ENCODE measurements at regions not wholly inside any gene's neighbourhood (a gene's known extent, or its start where the extent isn't known, plus 50 kb on each side); places are given as distances from the start of the nearest gene placed in this dataset.

DNA sequence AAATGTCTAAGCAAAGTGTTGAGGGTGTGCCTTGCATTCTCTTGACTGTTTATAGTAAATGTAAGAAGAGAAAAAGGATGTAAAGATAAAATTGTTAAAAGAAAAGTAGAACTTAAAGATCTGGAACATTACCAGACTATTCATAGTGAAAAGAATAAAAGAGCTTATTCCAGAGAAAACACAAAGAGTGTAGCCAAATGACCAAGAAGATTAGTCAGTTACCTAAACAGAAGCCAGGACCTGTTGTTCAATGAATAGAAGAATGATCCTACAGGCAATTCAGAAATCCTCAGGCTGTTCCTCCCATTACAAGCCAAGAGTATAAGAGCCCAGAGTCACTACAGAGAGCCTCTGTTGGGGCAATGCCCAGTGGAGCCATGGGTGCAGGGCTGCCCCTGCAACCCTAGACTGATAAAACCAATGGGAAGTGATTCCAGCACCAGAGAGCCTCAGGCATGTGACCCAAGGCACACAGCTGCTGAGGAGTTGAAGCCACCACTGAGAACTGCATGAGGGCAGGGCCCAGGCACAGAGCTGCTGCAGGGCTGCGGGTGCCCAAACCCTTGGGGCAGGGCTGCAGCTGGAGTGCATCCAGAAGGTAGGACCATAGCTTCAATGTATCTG is 91.1 kb upstream of the SLC38A4 start:
- Mint-ChIP-seq H3K36me3 (ENCODE audit: insufficient read depth, unreplicated experiment) (no peaks in the 10 kb centered on the region), H3K4me1 (ENCODE audit: low read depth, unreplicated experiment) (no peaks in the 10 kb centered on the region), H3K27ac (ENCODE audit: unreplicated experiment) (no peak overlapping the region), H3K4me3 (ENCODE audit: unreplicated experiment) (no peak overlapping the region), H3K9me3 (ENCODE audit: unreplicated experiment) (peaks cover 9% of the 10 kb centered on the region), H3K27me3 (ENCODE audit: insufficient read depth, unreplicated experiment) (no peaks in the 10 kb centered on the region)
- Histone ChIP-seq H3K27me3 (replicated peaks; ENCODE audit: control insufficient read depth, insufficient read depth, low read length) (no peaks in the 10 kb centered on the region), H3K9me3 (peaks cover 5% of the 10 kb centered on the region), H3K4me1 (0 out of 2 replicates have a peak, but pooled peaks cover 5% of the 10 kb centered on the region), H3K4me3 (ENCODE audit: low read depth, low read length) (no peak overlapping the region), H3K36me3 (ENCODE audit: control insufficient read depth, insufficient read depth, low read length) (no peaks in the 10 kb centered on the region)
- BruUV-seq (replicated peaks), result no TSS peak
- no peak for DNase-seq
- POLR2A ChIA-PET, result no interaction called here
- CTCF ChIA-PET, result no interaction called here
- TF ChIP-seq, protein P1, sequence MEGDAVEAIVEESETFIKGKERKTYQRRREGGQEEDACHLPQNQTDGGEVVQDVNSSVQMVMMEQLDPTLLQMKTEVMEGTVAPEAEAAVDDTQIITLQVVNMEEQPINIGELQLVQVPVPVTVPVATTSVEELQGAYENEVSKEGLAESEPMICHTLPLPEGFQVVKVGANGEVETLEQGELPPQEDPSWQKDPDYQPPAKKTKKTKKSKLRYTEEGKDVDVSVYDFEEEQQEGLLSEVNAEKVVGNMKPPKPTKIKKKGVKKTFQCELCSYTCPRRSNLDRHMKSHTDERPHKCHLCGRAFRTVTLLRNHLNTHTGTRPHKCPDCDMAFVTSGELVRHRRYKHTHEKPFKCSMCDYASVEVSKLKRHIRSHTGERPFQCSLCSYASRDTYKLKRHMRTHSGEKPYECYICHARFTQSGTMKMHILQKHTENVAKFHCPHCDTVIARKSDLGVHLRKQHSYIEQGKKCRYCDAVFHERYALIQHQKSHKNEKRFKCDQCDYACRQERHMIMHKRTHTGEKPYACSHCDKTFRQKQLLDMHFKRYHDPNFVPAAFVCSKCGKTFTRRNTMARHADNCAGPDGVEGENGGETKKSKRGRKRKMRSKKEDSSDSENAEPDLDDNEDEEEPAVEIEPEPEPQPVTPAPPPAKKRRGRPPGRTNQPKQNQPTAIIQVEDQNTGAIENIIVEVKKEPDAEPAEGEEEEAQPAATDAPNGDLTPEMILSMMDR (IDR thresholded peaks at IDR 0.05; ENCODE audit: insufficient read depth in 1 of 2, low read depth in 1 of 2, low read length in 1 of 2, severe bottlenecking in 1 of 2, unreplicated experiment in 1 of 2), result no peak
- intact Hi-C loops (cut with micrococcal nuclease; ENCODE audit: unreplicated experiment), result no loop called here

DNA sequence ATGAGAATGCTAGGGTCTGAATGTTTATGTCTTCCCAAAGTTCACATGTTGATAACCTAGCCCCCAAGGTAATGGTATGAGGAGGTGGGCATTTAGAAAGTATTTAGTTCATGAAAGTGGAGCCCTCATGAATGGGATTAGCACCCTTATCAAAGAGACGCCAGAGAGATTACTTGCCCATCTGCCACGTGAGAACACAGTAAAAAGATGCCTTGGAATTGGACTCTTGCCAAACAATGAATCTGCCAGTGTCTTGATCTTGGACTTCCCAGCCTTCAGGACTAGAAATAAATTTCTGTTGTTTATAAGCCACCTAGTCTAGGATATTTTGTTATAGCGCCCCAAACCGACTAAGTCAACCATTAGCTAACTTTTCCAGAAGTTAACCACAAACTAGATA is 92.0 kb upstream of the SLC38A4 start:
- CTCF ChIA-PET, result no interaction called here
- Mint-ChIP-seq H3K27me3 (ENCODE audit: insufficient read depth, unreplicated experiment) (no peaks in the 10 kb centered on the region), H3K27ac (ENCODE audit: unreplicated experiment) (no peak overlapping the region), H3K36me3 (ENCODE audit: insufficient read depth, unreplicated experiment) (no peaks in the 10 kb centered on the region), H3K4me1 (ENCODE audit: low read depth, unreplicated experiment) (no peaks in the 10 kb centered on the region), H3K4me3 (ENCODE audit: unreplicated experiment) (no peak overlapping the region), H3K9me3 (ENCODE audit: unreplicated experiment) (peaks cover 14% of the 10 kb centered on the region)
- H3K4me1 ChIP-seq, result 0 out of 2 replicates have a peak, but pooled peaks cover 5% of the 10 kb centered on the region
- intact Hi-C loops (cut with micrococcal nuclease; ENCODE audit: unreplicated experiment), result no loop called here
- H3K9me3 ChIP-seq, result peaks cover 5% of the 10 kb centered on the region
- no TSS peak for BruUV-seq (replicated peaks)
- no peaks in the 10 kb centered on the region; the same call in 1 of the 2 replicates for H3K36me3 ChIP-seq (ENCODE audit: control insufficient read depth, insufficient read depth, low read length)
- no peak for DNase-seq
- TF ChIP-seq, protein P1 (IDR thresholded peaks at IDR 0.05; ENCODE audit: insufficient read depth in 1 of 2, low read depth in 1 of 2, low read length in 1 of 2, severe bottlenecking in 1 of 2, unreplicated experiment in 1 of 2), result no peak
- H3K4me3 ChIP-seq (ENCODE audit: low read depth, low read length), result no peak overlapping the region
- POLR2A ChIA-PET, result no interaction called here
- no peaks in the 10 kb centered on the region for H3K27me3 ChIP-seq (replicated peaks; ENCODE audit: control insufficient read depth, insufficient read depth, low read length)

GRCh38 chr12:46918631-46919030 is 92.8 kb upstream of the SLC38A4 start:
- H3K27me3 Mint-ChIP-seq (ENCODE audit: insufficient read depth, unreplicated experiment), result no peaks in the 10 kb centered on the region
- no peak for DNase-seq
- intact Hi-C loops (cut with micrococcal nuclease; ENCODE audit: unreplicated experiment), result no loop called here
- Histone ChIP-seq H3K4me3 (ENCODE audit: low read depth, low read length) (no peak overlapping the region), H3K36me3 (ENCODE audit: control insufficient read depth, insufficient read depth, low read length) (no peaks in the 10 kb centered on the region; the same call in 1 of the 2 replicates), H3K9me3 (no peaks in the 10 kb centered on the region), H3K4me1 (0 out of 2 replicates have a peak, but pooled peaks cover 5% of the 10 kb centered on the region), H3K27me3 (replicated peaks; ENCODE audit: control insufficient read depth, insufficient read depth, low read length) (no peaks in the 10 kb centered on the region)
- peaks cover 14% of the 10 kb centered on the region for H3K9me3 Mint-ChIP-seq (ENCODE audit: unreplicated experiment)
- ChIA-PET CTCF (no interaction called here), POLR2A (no interaction called here)
- H3K36me3 Mint-ChIP-seq (ENCODE audit: insufficient read depth, unreplicated experiment), result no peaks in the 10 kb centered on the region
- BruUV-seq (replicated peaks), result no TSS peak
- H3K4me3 Mint-ChIP-seq (ENCODE audit: unreplicated experiment), result no peak overlapping the region
- no peak overlapping the region for H3K27ac Mint-ChIP-seq (ENCODE audit: unreplicated experiment)
- H3K4me1 Mint-ChIP-seq (ENCODE audit: low read depth, unreplicated experiment), result no peaks in the 10 kb centered on the region
- TF ChIP-seq, protein P1 (IDR thresholded peaks at IDR 0.05; ENCODE audit: insufficient read depth in 1 of 2, low read depth in 1 of 2, low read length in 1 of 2, severe bottlenecking in 1 of 2, unreplicated experiment in 1 of 2), result no peak

Data from Caco-2 (cell line).